Vagina (tissue), 2 donors: ENCODE measurements at regions not wholly inside any gene's neighbourhood (a gene's known extent, or its start where the extent isn't known, plus 50 kb on each side); places are given as distances from the start of the nearest gene placed in this dataset.

ENCODE experiments used
- CTCF ChIP-seq, 3 experiments: fragments of 450-650 bp in 2 of 3; fragments of 200-600 bp in 1 of 3; sonication (generic) in 1 of 3; IDR thresholded peaks; one replicate each; pipeline ENCODE4 v1.5.1; 2017 to 2019; ENCODE audit warnings: antibody characterized with exemption in 3 of 3, mild to moderate bottlenecking in 2 of 3, moderate library complexity in 2 of 3
- POLR2A ChIP-seq, 2 donors: fragments of 450-650 bp; IDR thresholded peaks; one replicate each; pipeline ENCODE4 v1.6.1; 2017; ENCODE audit warnings: antibody characterized with exemption in 2 of 2, mild to moderate bottlenecking in 2 of 2, moderate library complexity in 2 of 2

DNA sequence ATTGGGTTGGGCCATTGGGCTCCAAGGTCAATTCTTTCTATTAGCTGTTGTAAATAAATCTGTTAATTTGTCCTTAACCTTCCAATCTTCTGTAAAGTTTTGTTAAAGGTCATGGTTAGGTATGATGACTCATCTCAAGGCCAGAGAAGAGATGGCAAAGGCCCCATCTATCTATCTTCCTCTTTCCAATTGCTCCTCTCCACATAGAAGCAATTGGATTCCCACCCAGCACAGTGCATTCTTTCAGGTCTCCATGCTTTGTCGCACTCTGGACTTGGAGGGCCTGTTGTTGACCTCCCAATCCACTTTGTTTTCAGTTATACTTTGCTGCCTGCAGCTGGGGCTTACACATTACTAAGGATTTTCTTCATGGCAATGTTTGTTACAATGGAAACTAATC lies 118.5 kb downstream of the MFAP3L start:
- TF ChIP-seq POLR2A (IDR thresholded peaks at IDR 0.05): no peak
- TF ChIP-seq CTCF (IDR thresholded peaks at IDR 0.05): no peak
